PFSK-1 (cell line): ENCODE measurements at regions not wholly inside any gene's neighbourhood (a gene's known extent, or its start where the extent isn't known, plus 50 kb on each side); places are given as distances from the start of the nearest gene placed in this dataset.

Source experiments
- REST ChIP-seq, 2 experiments: IDR thresholded peaks; 2 replicates each; pipeline versions ENCODE4 v1.6.1 to v1.8.0; 2011 to 2012; ENCODE audit warnings: low read depth in 2 of 2, low read length in 2 of 2, control low read depth in 1 of 2, inconsistent platforms in 1 of 2, mild to moderate bottlenecking in 1 of 2, moderate library complexity in 1 of 2; ENCODE audit not compliant: insufficient read depth in 1 of 2
- SIN3A ChIP-seq: IDR thresholded peaks from 2 replicates; pipeline ENCODE4 v1.6.1; 2012; ENCODE audit warnings: mild to moderate bottlenecking, low read length, moderate library complexity, borderline replicate concordance; ENCODE audit not compliant: insufficient read depth
- TAF1 ChIP-seq: IDR thresholded peaks from 2 replicates; pipeline ENCODE4 v1.6.1; 2012; ENCODE audit warnings: low read length, control low read depth, borderline replicate concordance; ENCODE audit not compliant: insufficient read depth

- no peak for TF ChIP-seq SIN3A
- no peak for TF ChIP-seq TAF1
- TF ChIP-seq REST (IDR thresholded peaks at IDR 0.05; ENCODE audit: insufficient read depth in 1 of 2, low read depth in 2 of 2, low read length in 2 of 2), result no peak
Observed at GRCh38 chr2:65628156-65628555, 195.8 kb upstream of the SPRED2 start.
